HL-60 (cell line): ENCODE measurements at regions not wholly inside any gene's neighbourhood (a gene's known extent, or its start where the extent isn't known, plus 50 kb on each side); places are given as distances from the start of the nearest gene placed in this dataset.

Experiments
- GABPA ChIP-seq: IDR thresholded peaks from 2 replicates; pipeline ENCODE4 v1.6.1; 2012; ENCODE audit warnings: low read depth
- POLR2AphosphoS5 ChIP-seq: IDR thresholded peaks from 2 replicates; pipeline ENCODE4 v1.6.1; 2012; ENCODE audit warnings: low read depth
- TF ChIP-seq, protein P1 (sequence below): IDR thresholded peaks from one replicate; pipeline ENCODE4 v1.5.1; 2011; ENCODE audit warnings: low read length, control low read depth, inconsistent platforms; ENCODE audit not compliant: insufficient read depth

- TF ChIP-seq POLR2AphosphoS5 (no peak), GABPA (no peak)
- TF ChIP-seq, protein P1, sequence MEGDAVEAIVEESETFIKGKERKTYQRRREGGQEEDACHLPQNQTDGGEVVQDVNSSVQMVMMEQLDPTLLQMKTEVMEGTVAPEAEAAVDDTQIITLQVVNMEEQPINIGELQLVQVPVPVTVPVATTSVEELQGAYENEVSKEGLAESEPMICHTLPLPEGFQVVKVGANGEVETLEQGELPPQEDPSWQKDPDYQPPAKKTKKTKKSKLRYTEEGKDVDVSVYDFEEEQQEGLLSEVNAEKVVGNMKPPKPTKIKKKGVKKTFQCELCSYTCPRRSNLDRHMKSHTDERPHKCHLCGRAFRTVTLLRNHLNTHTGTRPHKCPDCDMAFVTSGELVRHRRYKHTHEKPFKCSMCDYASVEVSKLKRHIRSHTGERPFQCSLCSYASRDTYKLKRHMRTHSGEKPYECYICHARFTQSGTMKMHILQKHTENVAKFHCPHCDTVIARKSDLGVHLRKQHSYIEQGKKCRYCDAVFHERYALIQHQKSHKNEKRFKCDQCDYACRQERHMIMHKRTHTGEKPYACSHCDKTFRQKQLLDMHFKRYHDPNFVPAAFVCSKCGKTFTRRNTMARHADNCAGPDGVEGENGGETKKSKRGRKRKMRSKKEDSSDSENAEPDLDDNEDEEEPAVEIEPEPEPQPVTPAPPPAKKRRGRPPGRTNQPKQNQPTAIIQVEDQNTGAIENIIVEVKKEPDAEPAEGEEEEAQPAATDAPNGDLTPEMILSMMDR, result no peak
Measured at GRCh38 chrX:5399403-5399802, 829.3 kb downstream of the NLGN4X start.
